Activated CD4-positive, alpha-beta T cell treated with anti-CD3 and anti-CD28 coated beads for 36 hours (primary cell): ENCODE measurements at regions not wholly inside any gene's neighbourhood (a gene's known extent, or its start where the extent isn't known, plus 50 kb on each side); places are given as distances from the start of the nearest gene placed in this dataset.

Experiments used
- ATAC-seq: fragments of 200-7000 bp; cut with Tn5 transposase; one replicate; pipeline ENCODE4 v1.10.0; 2021; ENCODE audit warnings: mild to moderate bottlenecking, moderate library complexity
- CTCF ChIA-PET: fragments of 350-600 bp; sonication (Branson Sonifier 250); formaldehyde crosslinking; loops from one replicate; lab custom pipeline; 2021; ENCODE audit warnings: antibody characterized with exemption; lab: Charles Lee
- POLR2A ChIA-PET: fragments of 350-600 bp; sonication (Branson Sonifier 250); formaldehyde crosslinking; loops from one replicate; lab custom pipeline; 2021; ENCODE audit warnings: antibody characterized with exemption, inconsistent platforms; lab: Charles Lee
- DNase-seq: peaks from one replicate; pipeline ENCODE4 v3.0.0-alpha.2; 2020
- H3K27ac Mint-ChIP-seq: one replicate; pipeline ENCODE4 v1.8.0; 2021; ENCODE audit warnings: mixed read lengths
- H3K27me3 Mint-ChIP-seq: one replicate; pipeline ENCODE4 v1.8.0; 2021; ENCODE audit warnings: mixed read lengths
- H3K36me3 Mint-ChIP-seq: one replicate; pipeline ENCODE4 v1.8.0; 2021; ENCODE audit warnings: low read depth, mixed read lengths
- H3K4me1 Mint-ChIP-seq: one replicate; pipeline ENCODE4 v1.8.0; 2021; ENCODE audit warnings: mixed read lengths
- H3K4me3 Mint-ChIP-seq: one replicate; pipeline ENCODE4 v1.8.0; 2021; ENCODE audit warnings: mild to moderate bottlenecking, moderate library complexity, mixed read lengths
- H3K9me3 Mint-ChIP-seq: one replicate; pipeline ENCODE4 v1.8.0; 2021; ENCODE audit warnings: low read depth, mixed read lengths
- intact Hi-C, 2 experiments: fragments of 100-400 bp; cut with DNase I in 1 of 2; cut with micrococcal nuclease in 1 of 2; formaldehyde crosslinking; loops; one replicate each; pipeline versions ENCODE4 v1.14.2 to v1.15.1; 2022 to 2024; cut with DNase I, micrococcal nuclease

- H3K9me3 Mint-ChIP-seq, result no peaks in the 10 kb centered on the region
Observed at GRCh38 chrY:19232276-19232994, 458.9 kb upstream of the HSFY2 start.

DNA sequence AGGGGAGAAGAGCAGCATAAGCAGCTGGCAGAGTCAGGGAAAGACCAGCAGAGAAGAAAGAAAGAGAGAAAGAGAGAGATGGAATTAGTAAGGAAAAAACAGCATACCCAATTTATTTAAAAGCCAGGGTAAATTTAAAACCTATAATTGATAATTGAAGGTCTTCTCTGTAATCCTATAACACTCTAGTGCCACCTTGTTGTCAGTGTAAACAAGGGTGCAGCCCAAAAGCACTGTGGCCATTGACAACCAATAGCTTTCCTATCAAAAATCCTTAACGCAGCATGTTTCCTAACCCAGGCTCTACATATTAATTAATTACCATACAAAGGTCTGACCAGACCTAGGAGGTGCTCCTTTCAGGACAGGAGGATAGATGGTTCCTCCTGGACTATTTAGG lies 447.2 kb upstream of the HSFY2 start:
- ATAC-seq (no peak), DNase-seq (no peak)
- H3K27ac Mint-ChIP-seq, result no peak overlapping the region
- intact Hi-C loops, result no loop called here
- no peaks in the 10 kb centered on the region for H3K9me3 Mint-ChIP-seq
- ChIA-PET CTCF (no interaction called here), POLR2A (no interaction called here)
- H3K36me3 Mint-ChIP-seq, result no peaks in the 10 kb centered on the region
- no peaks in the 10 kb centered on the region for H3K27me3 Mint-ChIP-seq
- no peak overlapping the region for H3K4me3 Mint-ChIP-seq
- no peaks in the 10 kb centered on the region for H3K4me1 Mint-ChIP-seq

More at GRCh38 chrY:19232276-19232994, 458.9 kb upstream of the HSFY2 start:
- Mint-ChIP-seq H3K4me3 (no peak overlapping the region), H3K27ac (no peak overlapping the region), H3K27me3 (no peaks in the 10 kb centered on the region), H3K4me1 (peaks cover 18% of the 10 kb centered on the region), H3K36me3 (no peaks in the 10 kb centered on the region)
- intact Hi-C loops, result loop anchor here (5.0 to 10.0 kb wide), 2 partner anchors 52 to 155 kb away; no protein-coding TSS in a partner anchor
- ATAC-seq, result no peak
- POLR2A ChIA-PET, result no interaction called here
- DNase-seq, result peak; percentile 49
- CTCF ChIA-PET, result interaction anchor here (0.7 kb wide), 1 partner anchor 24 kb away, joined by 3 read pairs; no protein-coding TSS in a partner anchor

DNA sequence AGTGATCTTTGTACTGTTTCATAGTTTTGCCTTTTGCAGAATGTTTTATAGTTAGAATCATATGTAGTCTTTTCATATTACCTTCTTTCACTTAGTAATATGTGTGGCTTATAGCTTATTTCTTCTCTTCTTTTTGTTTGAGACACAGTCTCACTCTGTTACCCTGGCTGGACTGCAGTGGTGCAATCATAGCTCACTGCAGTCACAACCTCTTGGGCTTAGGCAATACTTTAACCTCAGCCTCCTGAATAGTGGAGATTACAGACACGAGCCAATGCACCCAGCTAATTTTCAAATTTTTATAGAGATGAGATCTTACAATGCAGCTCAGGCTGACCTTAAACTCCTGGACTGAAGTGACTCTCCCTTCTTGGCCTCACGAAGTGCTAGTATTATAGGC lies 435.4 kb upstream of the HSFY2 start:
- no peak overlapping the region for H3K27ac Mint-ChIP-seq
- DNase-seq (no peak), ATAC-seq (no peak)
- no peaks in the 10 kb centered on the region for H3K9me3 Mint-ChIP-seq
- H3K4me1 Mint-ChIP-seq, result no peaks in the 10 kb centered on the region
- H3K4me3 Mint-ChIP-seq, result no peak overlapping the region
- intact Hi-C loops, result no loop called here
- POLR2A ChIA-PET, result no interaction called here
- CTCF ChIA-PET, result no interaction called here
- no peaks in the 10 kb centered on the region for H3K36me3 Mint-ChIP-seq
- no peaks in the 10 kb centered on the region for H3K27me3 Mint-ChIP-seq

DNA sequence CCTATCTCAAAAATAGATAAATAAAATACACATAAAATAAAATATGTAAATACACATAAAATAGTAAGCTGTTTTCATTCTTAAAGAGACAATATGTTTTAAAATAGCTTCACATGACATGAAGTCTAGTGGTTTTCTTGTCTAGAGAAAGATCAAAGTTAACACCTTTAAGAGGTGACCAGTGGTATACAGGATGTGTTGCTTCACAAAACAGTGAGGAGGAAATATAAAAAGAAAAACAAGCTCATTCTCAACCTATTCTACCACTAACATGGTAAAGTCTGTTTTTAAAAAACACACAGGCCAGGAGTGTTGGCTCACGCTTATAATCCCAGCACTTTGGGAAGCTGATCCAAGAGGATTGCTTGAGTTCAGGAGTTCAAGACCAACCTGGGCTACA lies 433.5 kb upstream of the HSFY2 start:
- no peak for DNase-seq
- no peak overlapping the region for H3K4me3 Mint-ChIP-seq
- H3K4me1 Mint-ChIP-seq, result peaks cover 3% of the 10 kb centered on the region
- no peaks in the 10 kb centered on the region for H3K36me3 Mint-ChIP-seq
- ChIA-PET POLR2A (no interaction called here), CTCF (no interaction called here)
- H3K9me3 Mint-ChIP-seq, result no peaks in the 10 kb centered on the region
- H3K27me3 Mint-ChIP-seq, result no peaks in the 10 kb centered on the region
- ATAC-seq, result no peak
- H3K27ac Mint-ChIP-seq, result no peak overlapping the region
- intact Hi-C loops, result no loop called here

- DNase-seq, result no peak
- no peak for ATAC-seq
- no peak overlapping the region for H3K4me3 Mint-ChIP-seq
- H3K9me3 Mint-ChIP-seq, result peaks cover 10% of the 10 kb centered on the region
- intact Hi-C loops, result no loop called here
- H3K27ac Mint-ChIP-seq, result no peak overlapping the region
- no peaks in the 10 kb centered on the region for H3K27me3 Mint-ChIP-seq
- no peaks in the 10 kb centered on the region for H3K36me3 Mint-ChIP-seq
- H3K4me1 Mint-ChIP-seq, result no peaks in the 10 kb centered on the region
- POLR2A ChIA-PET, result no interaction called here
- CTCF ChIA-PET, result no interaction called here
Observed at GRCh38 chrY:19180824-19181223, 407.3 kb upstream of the HSFY2 start.

- Mint-ChIP-seq H3K9me3 (no peaks in the 10 kb centered on the region), H3K27ac (no peak overlapping the region), H3K27me3 (no peaks in the 10 kb centered on the region), H3K4me3 (no peak overlapping the region), H3K36me3 (no peaks in the 10 kb centered on the region), H3K4me1 (no peaks in the 10 kb centered on the region)
- ATAC-seq (no peak), DNase-seq (no peak)
- POLR2A ChIA-PET, result no interaction called here
- intact Hi-C loops, result no loop called here
- CTCF ChIA-PET, result no interaction called here
Observed at GRCh38 chrY:19168202-19168565, 394.6 kb upstream of the HSFY2 start.

GRCh38 chrY:19167319-19168201 lies 394.0 kb upstream of the HSFY2 start:
- ATAC-seq (no peak), DNase-seq (no peak)
- intact Hi-C loops, result no loop called here
- Mint-ChIP-seq H3K36me3 (no peaks in the 10 kb centered on the region), H3K27ac (no peak overlapping the region), H3K4me1 (no peaks in the 10 kb centered on the region), H3K4me3 (no peak overlapping the region), H3K9me3 (no peaks in the 10 kb centered on the region), H3K27me3 (no peaks in the 10 kb centered on the region)
- ChIA-PET POLR2A (no interaction called here), CTCF (no interaction called here)

- DNase-seq (no peak), ATAC-seq (no peak)
- ChIA-PET POLR2A (no interaction called here), CTCF (no interaction called here)
- intact Hi-C loops, result no loop called here
- no peaks in the 10 kb centered on the region for H3K27me3 Mint-ChIP-seq
- no peaks in the 10 kb centered on the region for H3K9me3 Mint-ChIP-seq
- H3K4me1 Mint-ChIP-seq, result no peaks in the 10 kb centered on the region
- H3K36me3 Mint-ChIP-seq, result no peaks in the 10 kb centered on the region
- H3K4me3 Mint-ChIP-seq, result no peak overlapping the region
- no peak overlapping the region for H3K27ac Mint-ChIP-seq
Observed at GRCh38 chrY:19148783-19149182, 375.2 kb upstream of the HSFY2 start.

- CTCF ChIA-PET, result no interaction called here
- H3K4me1 Mint-ChIP-seq, result no peaks in the 10 kb centered on the region
- DNase-seq (no peak), ATAC-seq (no peak)
- no peaks in the 10 kb centered on the region for H3K27me3 Mint-ChIP-seq
- POLR2A ChIA-PET, result interaction anchor here (0.6 kb wide), 1 partner anchor 1797 kb away, joined by 3 read pairs; no protein-coding TSS in a partner anchor
- no peaks in the 10 kb centered on the region for H3K36me3 Mint-ChIP-seq
- intact Hi-C loops, result no loop called here
- H3K27ac Mint-ChIP-seq, result no peak overlapping the region
- H3K9me3 Mint-ChIP-seq, result no peaks in the 10 kb centered on the region
- H3K4me3 Mint-ChIP-seq, result no peak overlapping the region
Observed at GRCh38 chrY:19146296-19146695, 372.8 kb upstream of the HSFY2 start.

GRCh38 chrY:19142093-19142492 lies 368.6 kb upstream of the HSFY2 start:
- ChIA-PET POLR2A (no interaction called here), CTCF (interaction anchor here (0.6 kb wide), 1 partner anchor 17 kb away, joined by 3 read pairs; no protein-coding TSS in a partner anchor)
- no peaks in the 10 kb centered on the region for H3K4me1 Mint-ChIP-seq
- no peaks in the 10 kb centered on the region for H3K9me3 Mint-ChIP-seq
- H3K27ac Mint-ChIP-seq, result no peak overlapping the region
- H3K27me3 Mint-ChIP-seq, result no peaks in the 10 kb centered on the region
- intact Hi-C loops, result no loop called here
- H3K36me3 Mint-ChIP-seq, result no peaks in the 10 kb centered on the region
- no peak overlapping the region for H3K4me3 Mint-ChIP-seq
- no peak for DNase-seq
- ATAC-seq, result no peak

DNA sequence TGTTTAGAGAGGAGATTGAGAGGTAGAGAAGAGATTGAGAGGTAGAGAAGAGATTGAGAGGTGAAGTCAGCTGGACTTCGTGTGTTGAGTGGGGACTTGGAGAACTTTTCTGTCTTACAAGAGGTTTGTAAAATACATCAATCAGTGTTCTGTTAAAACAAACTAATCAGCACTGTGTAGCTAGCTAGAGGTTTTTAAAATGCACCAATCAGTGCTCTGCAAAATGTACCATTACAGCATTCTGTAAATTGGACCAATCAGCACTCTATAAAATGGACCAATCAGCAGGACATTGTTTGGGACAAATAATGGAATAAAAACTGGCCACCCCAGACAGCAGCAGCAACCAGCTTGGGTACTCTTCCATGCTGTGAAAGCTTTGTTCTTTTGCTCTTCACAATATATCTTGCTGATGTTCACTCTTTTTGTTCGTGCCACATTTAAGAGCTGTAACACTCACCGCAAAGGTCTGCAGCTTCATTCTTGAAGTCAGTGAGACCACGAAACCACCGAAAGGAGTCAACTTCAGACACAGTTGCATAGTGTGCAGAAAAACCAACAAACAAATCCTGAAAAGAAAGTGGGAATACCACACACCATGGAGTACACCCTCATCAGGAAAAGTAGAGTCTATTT lies 366.9 kb upstream of the HSFY2 start:
- Mint-ChIP-seq H3K27ac (no peak overlapping the region), H3K4me3 (no peak overlapping the region), H3K36me3 (no peaks in the 10 kb centered on the region), H3K4me1 (no peaks in the 10 kb centered on the region), H3K27me3 (no peaks in the 10 kb centered on the region), H3K9me3 (no peaks in the 10 kb centered on the region)
- DNase-seq (no peak), ATAC-seq (no peak)
- ChIA-PET CTCF (no interaction called here), POLR2A (no interaction called here)
- intact Hi-C loops, result no loop called here
